ENCODE measurements at regions not wholly inside any gene's neighbourhood (a gene's known extent, or its start where the extent isn't known, plus 50 kb on each side); places are given as distances from the start of the nearest gene placed in this dataset.

- WGBS (ENCODE audit: insufficient coverage, insufficient read length), result no CpG with 5 or more reads among the region's 1 CpG
- H3K27me3 ChIP-seq (ENCODE audit: control insufficient read depth, insufficient read depth, low read length), result no peaks in the 10 kb centered on the region
- H3K4me3 ChIP-seq (ENCODE audit: low read length), result no peak overlapping the region
- no peak overlapping the region for H3K27ac ChIP-seq (ENCODE audit: low read length)
- H3K36me3 ChIP-seq (ENCODE audit: control insufficient read depth, insufficient read depth, low read length), result no peaks in the 10 kb centered on the region
- DNase-seq (ENCODE audit: low read depth, low spot score), result no peak
- no peaks in the 10 kb centered on the region for H3K9me3 ChIP-seq (ENCODE audit: control insufficient read depth, insufficient read depth, low read length)
- no peaks in the 10 kb centered on the region for H3K4me1 ChIP-seq (ENCODE audit: control insufficient read depth, insufficient read depth, low read length)
Measured at GRCh38 chr12:66024949-66025348, 105.6 kb downstream of the LLPH start.

GRCh38 chr12:66020481-66020880 is 110.1 kb downstream of the LLPH start:
- no CpG with 5 or more reads among the region's 12 CpGs for WGBS (ENCODE audit: insufficient coverage, insufficient read length)
- H3K4me3 ChIP-seq (ENCODE audit: low read length), result no peak overlapping the region
- no peaks in the 10 kb centered on the region for H3K36me3 ChIP-seq (ENCODE audit: control insufficient read depth, insufficient read depth, low read length)
- H3K9me3 ChIP-seq (ENCODE audit: control insufficient read depth, insufficient read depth, low read length), result no peaks in the 10 kb centered on the region
- H3K27ac ChIP-seq (ENCODE audit: low read length), result no peak overlapping the region
- DNase-seq (ENCODE audit: low read depth, low spot score), result no peak
- H3K27me3 ChIP-seq (ENCODE audit: control insufficient read depth, insufficient read depth, low read length), result no peaks in the 10 kb centered on the region
- H3K4me1 ChIP-seq (ENCODE audit: control insufficient read depth, insufficient read depth, low read length), result no peaks in the 10 kb centered on the region

DNA sequence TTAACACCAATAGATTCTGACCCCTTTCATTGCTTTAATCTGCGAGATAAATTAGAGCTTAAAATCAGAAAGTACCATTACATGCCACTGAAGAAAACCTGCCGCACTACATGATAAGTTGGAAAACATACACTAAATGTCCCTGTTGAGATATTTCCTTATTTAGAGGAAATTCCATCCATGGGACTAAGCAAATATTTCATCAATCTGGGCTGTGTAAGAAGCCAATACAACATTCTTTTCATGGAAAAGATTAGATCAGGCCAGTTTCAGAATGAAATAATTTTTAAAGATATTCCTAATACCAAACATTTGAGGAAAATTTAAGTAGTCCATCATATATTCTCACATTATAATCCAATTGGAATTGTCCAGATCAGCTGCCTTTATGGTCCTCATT is 112.8 kb downstream of the LLPH start:
- no CpG with 5 or more reads among the region's 2 CpGs for WGBS (ENCODE audit: insufficient coverage, insufficient read length)
- H3K27me3 ChIP-seq (ENCODE audit: control insufficient read depth, insufficient read depth, low read length), result no peaks in the 10 kb centered on the region
- no peak overlapping the region for H3K4me3 ChIP-seq (ENCODE audit: low read length)
- no peaks in the 10 kb centered on the region for H3K36me3 ChIP-seq (ENCODE audit: control insufficient read depth, insufficient read depth, low read length)
- no peak overlapping the region for H3K27ac ChIP-seq (ENCODE audit: low read length)
- H3K4me1 ChIP-seq (ENCODE audit: control insufficient read depth, insufficient read depth, low read length), result no peaks in the 10 kb centered on the region
- DNase-seq (ENCODE audit: low read depth, low spot score), result no peak
- H3K9me3 ChIP-seq (ENCODE audit: control insufficient read depth, insufficient read depth, low read length), result no peaks in the 10 kb centered on the region
